Astrocyte (in vitro differentiated cells and primary cell): ENCODE measurements at regions not wholly inside any gene's neighbourhood (a gene's known extent, or its start where the extent isn't known, plus 50 kb on each side); places are given as distances from the start of the nearest gene placed in this dataset.

Experiments
- EZH2 ChIP-seq: IDR thresholded peaks from 2 replicates; pipeline ENCODE4 v1.6.1; 2012; ENCODE audit warnings: mild to moderate bottlenecking, low read length, inconsistent platforms; ENCODE audit not compliant: insufficient read depth
- TF ChIP-seq, protein P1 (sequence below): IDR thresholded peaks from 2 replicates; pipeline ENCODE4 v1.5.1; 2011; ENCODE audit warnings: low read depth, mild to moderate bottlenecking, inconsistent platforms, low read length, moderate library complexity; ENCODE audit not compliant: insufficient read depth

DNA sequence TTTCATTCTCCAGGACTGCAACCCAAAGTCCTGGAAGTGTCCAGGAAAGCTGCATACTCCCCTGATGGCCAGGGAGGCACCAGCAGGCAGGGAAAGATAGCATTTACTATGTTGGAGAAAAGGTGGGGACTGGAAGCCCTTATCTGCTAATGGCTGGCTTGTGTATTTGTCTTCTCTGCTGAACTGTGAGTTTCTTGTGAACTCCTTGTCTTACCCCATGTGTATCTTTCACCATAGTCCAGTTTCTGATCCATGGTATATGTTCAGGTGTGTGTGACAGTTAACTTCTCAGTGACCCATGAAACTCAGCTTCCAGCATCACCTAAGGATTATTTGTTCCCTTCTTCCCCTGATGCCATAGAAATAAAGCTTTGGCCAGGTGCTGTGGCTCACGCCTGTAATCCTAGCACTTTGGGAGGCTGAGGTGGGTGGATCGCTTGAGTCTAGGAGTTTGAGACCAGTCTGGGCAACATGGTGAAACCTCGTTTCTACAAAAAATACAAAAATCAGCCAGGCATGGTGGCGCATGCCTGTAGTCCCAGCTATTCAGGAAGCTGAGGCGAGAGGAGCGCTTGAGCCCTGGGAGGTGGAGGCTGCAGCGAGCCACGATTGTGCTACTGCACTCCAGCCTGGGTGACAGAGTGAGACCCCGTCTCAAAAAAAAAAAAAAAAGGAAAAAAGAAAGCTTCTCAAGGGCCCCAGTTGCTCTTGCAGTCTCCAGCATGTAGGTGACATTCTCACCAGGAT lies 112.8 kb upstream of the MAP4K3 start:
- TF ChIP-seq, protein P1, sequence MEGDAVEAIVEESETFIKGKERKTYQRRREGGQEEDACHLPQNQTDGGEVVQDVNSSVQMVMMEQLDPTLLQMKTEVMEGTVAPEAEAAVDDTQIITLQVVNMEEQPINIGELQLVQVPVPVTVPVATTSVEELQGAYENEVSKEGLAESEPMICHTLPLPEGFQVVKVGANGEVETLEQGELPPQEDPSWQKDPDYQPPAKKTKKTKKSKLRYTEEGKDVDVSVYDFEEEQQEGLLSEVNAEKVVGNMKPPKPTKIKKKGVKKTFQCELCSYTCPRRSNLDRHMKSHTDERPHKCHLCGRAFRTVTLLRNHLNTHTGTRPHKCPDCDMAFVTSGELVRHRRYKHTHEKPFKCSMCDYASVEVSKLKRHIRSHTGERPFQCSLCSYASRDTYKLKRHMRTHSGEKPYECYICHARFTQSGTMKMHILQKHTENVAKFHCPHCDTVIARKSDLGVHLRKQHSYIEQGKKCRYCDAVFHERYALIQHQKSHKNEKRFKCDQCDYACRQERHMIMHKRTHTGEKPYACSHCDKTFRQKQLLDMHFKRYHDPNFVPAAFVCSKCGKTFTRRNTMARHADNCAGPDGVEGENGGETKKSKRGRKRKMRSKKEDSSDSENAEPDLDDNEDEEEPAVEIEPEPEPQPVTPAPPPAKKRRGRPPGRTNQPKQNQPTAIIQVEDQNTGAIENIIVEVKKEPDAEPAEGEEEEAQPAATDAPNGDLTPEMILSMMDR, result no peak
- no peak for TF ChIP-seq EZH2
